Neural cell (in vitro differentiated cells): ENCODE measurements at regions not wholly inside any gene's neighbourhood (a gene's known extent, or its start where the extent isn't known, plus 50 kb on each side); places are given as distances from the start of the nearest gene placed in this dataset.

Experiments used
- H2AFZ ChIP-seq: fragments of 200-600, 300-800 bp; sonication (generic), shearing (Covaris generic); 2 replicates; pipeline ENCODE4 v1.6.0; 2014; ENCODE audit warnings: low read depth, mild to moderate bottlenecking, antibody characterized with exemption, low read length, moderate library complexity
- H3F3A ChIP-seq: fragments of 200-600 bp; shearing (Covaris generic); 2 replicates; pipeline ENCODE4 v1.6.1; 2016; ENCODE audit warnings: mild to moderate bottlenecking, moderate library complexity, mixed read lengths, antibody characterized with exemption, low read length; ENCODE audit not compliant: insufficient read depth, poor library complexity, severe bottlenecking
- H3K27ac ChIP-seq: fragments of 200-600, 300-800 bp; sonication (generic), shearing (Covaris generic); 2 replicates; pipeline ENCODE4 v1.5.1; 2014; ENCODE audit warnings: mild to moderate bottlenecking, low read length, moderate library complexity
- H3K27me3 ChIP-seq: fragments of 300-800, 200-600 bp; sonication (generic), shearing (Covaris generic); 2 replicates; pipeline ENCODE4 v1.6.0; 2014; ENCODE audit warnings: mild to moderate bottlenecking, low read depth, low read length, moderate library complexity; ENCODE audit not compliant: insufficient read depth
- H3K36me3 ChIP-seq: fragments of 300-800, 200-600 bp; sonication (generic), shearing (Covaris generic); 2 replicates; pipeline ENCODE4 v1.5.1; 2014; ENCODE audit warnings: mild to moderate bottlenecking, antibody characterized with exemption, low read length, moderate library complexity; ENCODE audit not compliant: insufficient read depth
- H3K4me2 ChIP-seq: fragments of 300-800, 200-600 bp; sonication (generic), shearing (Covaris generic); 2 replicates; pipeline ENCODE4 v1.6.0; 2014; ENCODE audit warnings: mild to moderate bottlenecking, low read length
- H3K4me3 ChIP-seq: fragments of 300-800, 200-600 bp; sonication (generic), shearing (Covaris generic); 2 replicates; pipeline ENCODE4 v1.5.1; 2014; ENCODE audit warnings: mild to moderate bottlenecking, low read length, moderate library complexity
- H3K79me2 ChIP-seq: fragments of 200-600 bp; shearing (Covaris generic); replicated peaks from 2 replicates; pipeline ENCODE4 v1.6.0; 2014; ENCODE audit warnings: mild to moderate bottlenecking, low read length, moderate library complexity; ENCODE audit not compliant: insufficient read depth
- H3K9ac ChIP-seq: fragments of 300-800, 200-600 bp; sonication (generic), shearing (Covaris generic); 2 replicates; pipeline ENCODE4 v1.6.1; 2016; ENCODE audit warnings: mild to moderate bottlenecking, low read length, mixed read lengths
- H3K9me2 ChIP-seq: fragments of 200-600 bp; shearing (Covaris generic); 2 replicates; pipeline ENCODE4 v1.6.1; 2016; ENCODE audit warnings: mild to moderate bottlenecking, low read length, mixed read lengths; ENCODE audit not compliant: insufficient read depth
- H3K9me3 ChIP-seq: fragments of 200-600, 300-800 bp; sonication (generic), shearing (Covaris generic); 2 replicates; pipeline ENCODE4 v1.6.1; 2016; ENCODE audit warnings: mild to moderate bottlenecking, mixed run types, low read length, moderate library complexity, mixed read lengths
- H4K20me1 ChIP-seq: fragments of 200-600 bp; shearing (Covaris generic); 2 replicates; pipeline ENCODE4 v1.6.1; 2016; ENCODE audit warnings: mild to moderate bottlenecking, mixed run types; ENCODE audit not compliant: insufficient read depth
- CTCF ChIP-seq: fragments of 450-650 bp; IDR thresholded peaks from 2 replicates; pipeline ENCODE4 v1.5.1; 2014; ENCODE audit warnings: antibody characterized with exemption, mild to moderate bottlenecking, moderate library complexity; ENCODE audit not compliant: poor library complexity, severe bottlenecking
- EP300 ChIP-seq: fragments of 450-650 bp; conservative IDR thresholded peaks from 2 replicates; pipeline ENCODE4 v1.6.1; 2014; ENCODE audit warnings: antibody characterized with exemption, mild to moderate bottlenecking, moderate library complexity; ENCODE audit not compliant: poor library complexity, severe bottlenecking
- EZH2 ChIP-seq: fragments of 200-600, 300-800 bp; shearing (Covaris generic), sonication (generic); IDR thresholded peaks from 2 replicates; pipeline ENCODE4 v1.6.1; 2014; ENCODE audit warnings: antibody characterized with exemption, low read length, borderline replicate concordance, mild to moderate bottlenecking; ENCODE audit not compliant: insufficient read depth, poor library complexity, severe bottlenecking
- MXI1 ChIP-seq: fragments of 450-650 bp; conservative IDR thresholded peaks from 2 replicates; pipeline ENCODE4 v1.6.1; 2014; ENCODE audit warnings: antibody characterized with exemption, mild to moderate bottlenecking; ENCODE audit not compliant: poor library complexity, severe bottlenecking
- POLR2AphosphoS5 ChIP-seq: IDR thresholded peaks from 2 replicates; pipeline ENCODE4 v1.6.1; 2012
- RAD21 ChIP-seq: fragments of 450-650 bp; conservative IDR thresholded peaks from 2 replicates; pipeline ENCODE4 v1.6.1; 2014; ENCODE audit warnings: antibody characterized with exemption, mild to moderate bottlenecking, moderate library complexity
- REST ChIP-seq: IDR thresholded peaks from 2 replicates; pipeline ENCODE4 v1.6.1; 2012; ENCODE audit warnings: borderline replicate concordance
- SMC3 ChIP-seq: fragments of 450-650 bp; conservative IDR thresholded peaks from 2 replicates; pipeline ENCODE4 v1.6.1; 2014; ENCODE audit warnings: antibody characterized with exemption, mild to moderate bottlenecking, moderate library complexity; ENCODE audit not compliant: poor library complexity
- TAF1 ChIP-seq: IDR thresholded peaks from 2 replicates; pipeline ENCODE4 v1.6.1; 2012; ENCODE audit warnings: low read depth

- no peak for TF ChIP-seq POLR2AphosphoS5
- TF ChIP-seq RAD21, result no peak
- TF ChIP-seq EZH2, result no peak
- TF ChIP-seq EP300, result no peak
- no peak for TF ChIP-seq SMC3
- no peaks in the 10 kb centered on the region for H3K36me3 ChIP-seq
These were observed 138.7 kb downstream of the SALL1 start for GRCh38 chr16:51012396-51012795.

GRCh38 chr16:51010817-51011216 lies 140.3 kb downstream of the SALL1 start:
- Histone ChIP-seq H4K20me1 (no peaks in the 10 kb centered on the region), H2AFZ (no peak overlapping the region), H3K27ac (no peak overlapping the region), H3K27me3 (no peaks in the 10 kb centered on the region), H3F3A (no peaks in the 10 kb centered on the region), H3K4me2 (no peak overlapping the region), H3K4me3 (no peak overlapping the region), H3K9me2 (no peaks in the 10 kb centered on the region), H3K79me2 (no peaks in the 10 kb centered on the region), H3K36me3 (no peaks in the 10 kb centered on the region), H3K9me3 (no peaks in the 10 kb centered on the region), H3K9ac (no peak overlapping the region)
- TF ChIP-seq POLR2AphosphoS5 (no peak), CTCF (no peak), EZH2 (no peak), EP300 (no peak), TAF1 (no peak), RAD21 (no peak), MXI1 (no peak), SMC3 (no peak), REST (no peak)

More at GRCh38 chr16:51012396-51012795, 138.7 kb downstream of the SALL1 start:
- Histone ChIP-seq H3K9ac (no peak overlapping the region), H3K9me3 (no peaks in the 10 kb centered on the region), H3K4me3 (no peak overlapping the region), H3K27me3 (no peaks in the 10 kb centered on the region), H2AFZ (no peak overlapping the region), H3K27ac (no peak overlapping the region), H3K4me2 (no peak overlapping the region), H3F3A (no peaks in the 10 kb centered on the region), H4K20me1 (no peaks in the 10 kb centered on the region), H3K9me2 (no peaks in the 10 kb centered on the region), H3K79me2 (no peaks in the 10 kb centered on the region)

GRCh38 chr16:51009813-51010212 lies 141.3 kb downstream of the SALL1 start:
- no peaks in the 10 kb centered on the region for H3K9me2 ChIP-seq
- H3K79me2 ChIP-seq, result no peaks in the 10 kb centered on the region
- no peak for TF ChIP-seq REST
- no peak overlapping the region for H2AFZ ChIP-seq
- H3K27me3 ChIP-seq, result no peaks in the 10 kb centered on the region
- no peak overlapping the region for H3K4me3 ChIP-seq
- no peaks in the 10 kb centered on the region for H3F3A ChIP-seq
- H3K9ac ChIP-seq, result no peak overlapping the region
- H3K36me3 ChIP-seq, result no peaks in the 10 kb centered on the region
- no peak overlapping the region for H3K4me2 ChIP-seq
- no peaks in the 10 kb centered on the region for H3K9me3 ChIP-seq
- no peak overlapping the region for H3K27ac ChIP-seq
- no peaks in the 10 kb centered on the region for H4K20me1 ChIP-seq
